ENCODE measurements at regions not wholly inside any gene's neighbourhood (a gene's known extent, or its start where the extent isn't known, plus 50 kb on each side); places are given as distances from the start of the nearest gene placed in this dataset.

GRCh38 chr10:101301111-101301731 lies 52.7 kb upstream of the BTRC start:
- DNase-seq: peak; percentile 28

- no peak for DNase-seq
Measured at GRCh38 chr10:101303087-101303703, 50.8 kb upstream of the BTRC start.
